GM12891 (cell line): ENCODE measurements at regions not wholly inside any gene's neighbourhood (a gene's known extent, or its start where the extent isn't known, plus 50 kb on each side); places are given as distances from the start of the nearest gene placed in this dataset.

ENCODE experiments used
- POLR2A ChIP-seq: IDR thresholded peaks from 2 replicates; pipeline ENCODE4 v1.6.1; 2011; ENCODE audit warnings: low read depth, low read length, control low read depth
- POLR2AphosphoS5 ChIP-seq: IDR thresholded peaks from 2 replicates; pipeline ENCODE4 v1.6.1; 2011; ENCODE audit warnings: low read depth, low read length, control low read depth

DNA sequence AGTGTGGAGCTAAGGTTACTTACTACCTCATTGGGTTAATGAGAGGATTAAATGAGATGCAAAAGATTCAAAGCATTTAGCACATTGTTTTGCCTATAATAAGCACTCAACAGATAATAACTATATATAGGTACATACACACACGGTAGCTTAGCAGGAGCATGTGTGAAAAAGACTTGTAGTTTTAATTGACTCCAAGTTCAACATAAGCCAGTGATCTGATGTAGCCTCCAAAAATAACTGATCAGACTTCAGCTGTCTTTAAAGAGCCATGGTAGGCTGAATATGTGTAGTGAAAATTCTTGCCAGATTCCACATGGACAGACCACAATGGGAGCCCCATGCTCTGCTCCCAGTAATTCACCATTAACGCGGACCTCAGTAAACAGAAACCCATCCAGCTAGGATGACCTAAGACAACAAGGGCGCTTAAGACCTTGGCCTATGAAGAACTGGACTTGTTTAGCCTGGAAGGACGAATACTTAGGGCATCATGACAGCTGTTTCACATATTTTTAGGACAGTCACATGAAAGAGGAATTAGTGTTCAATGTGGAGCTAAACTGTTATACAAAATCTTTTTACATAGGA is 115.1 kb upstream of the ZNF366 start:
- TF ChIP-seq POLR2A (no peak), POLR2AphosphoS5 (no peak)
